ENCODE measurements at regions not wholly inside any gene's neighbourhood (a gene's known extent, or its start where the extent isn't known, plus 50 kb on each side); places are given as distances from the start of the nearest gene placed in this dataset.

- H3K4me1 ChIP-seq, result peaks cover 0 to 11% (median 0%) of the 10 kb centered on the region in 6 donors
- H3K27ac ChIP-seq, result no peak overlapping the region
- intact Hi-C loops (cut with DNase I; ENCODE audit: low total_unique reads), result no loop called here
- no peaks in the 10 kb centered on the region for H3K27me3 ChIP-seq (replicated peaks in 1 of 7)
- TF ChIP-seq POLR2AphosphoS5 (IDR thresholded peaks at IDR 0.05), result no peak
- TF ChIP-seq POLR2A (IDR thresholded peaks at IDR 0.05), result no peak
- TF ChIP-seq, protein P1, sequence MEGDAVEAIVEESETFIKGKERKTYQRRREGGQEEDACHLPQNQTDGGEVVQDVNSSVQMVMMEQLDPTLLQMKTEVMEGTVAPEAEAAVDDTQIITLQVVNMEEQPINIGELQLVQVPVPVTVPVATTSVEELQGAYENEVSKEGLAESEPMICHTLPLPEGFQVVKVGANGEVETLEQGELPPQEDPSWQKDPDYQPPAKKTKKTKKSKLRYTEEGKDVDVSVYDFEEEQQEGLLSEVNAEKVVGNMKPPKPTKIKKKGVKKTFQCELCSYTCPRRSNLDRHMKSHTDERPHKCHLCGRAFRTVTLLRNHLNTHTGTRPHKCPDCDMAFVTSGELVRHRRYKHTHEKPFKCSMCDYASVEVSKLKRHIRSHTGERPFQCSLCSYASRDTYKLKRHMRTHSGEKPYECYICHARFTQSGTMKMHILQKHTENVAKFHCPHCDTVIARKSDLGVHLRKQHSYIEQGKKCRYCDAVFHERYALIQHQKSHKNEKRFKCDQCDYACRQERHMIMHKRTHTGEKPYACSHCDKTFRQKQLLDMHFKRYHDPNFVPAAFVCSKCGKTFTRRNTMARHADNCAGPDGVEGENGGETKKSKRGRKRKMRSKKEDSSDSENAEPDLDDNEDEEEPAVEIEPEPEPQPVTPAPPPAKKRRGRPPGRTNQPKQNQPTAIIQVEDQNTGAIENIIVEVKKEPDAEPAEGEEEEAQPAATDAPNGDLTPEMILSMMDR (IDR thresholded peaks at IDR 0.05 in 8 of 11, conservative IDR thresholded peaks at IDR 0.05 in 3 of 11), result no peak
- H3K9me3 ChIP-seq, result no peaks in the 10 kb centered on the region
- H3K36me3 ChIP-seq, result no peaks in the 10 kb centered on the region
- no peak for DNase-seq
- WGBS, 5 donors, result 85 to 95% (median 87%) methylated on average over 5 of the region's 5 CpGs
- H3K4me3 ChIP-seq, result no peak overlapping the region
Observed at GRCh38 chr20:18985551-18985950, 172.0 kb downstream of the SCP2D1 start.

- DNase-seq, result no peak
- intact Hi-C loops (cut with DNase I; ENCODE audit: low total_unique reads), result no loop called here
- no peaks in the 10 kb centered on the region for H3K27me3 ChIP-seq (replicated peaks in 1 of 7)
- H3K4me3 ChIP-seq, result no peak overlapping the region
- H3K36me3 ChIP-seq, result no peaks in the 10 kb centered on the region
- H3K27ac ChIP-seq, result peak overlapping the region in 2 of 8 donors; percentile 24 to 55
- H3K9me3 ChIP-seq, result no peaks in the 10 kb centered on the region
- TF ChIP-seq POLR2AphosphoS5 (IDR thresholded peaks at IDR 0.05) (no peak), POLR2A (IDR thresholded peaks at IDR 0.05) (no peak)
- TF ChIP-seq, protein P1 (IDR thresholded peaks at IDR 0.05 in 8 of 11, conservative IDR thresholded peaks at IDR 0.05 in 3 of 11), result no peak
- WGBS, 5 donors, result 69 to 88% (median 76%) methylated on average over 7 of the region's 7 CpGs
- H3K4me1 ChIP-seq, result peaks cover 0 to 11% (median 0%) of the 10 kb centered on the region in 6 donors
Observed at GRCh38 chr20:18986146-18986830, 172.7 kb downstream of the SCP2D1 start.

DNA sequence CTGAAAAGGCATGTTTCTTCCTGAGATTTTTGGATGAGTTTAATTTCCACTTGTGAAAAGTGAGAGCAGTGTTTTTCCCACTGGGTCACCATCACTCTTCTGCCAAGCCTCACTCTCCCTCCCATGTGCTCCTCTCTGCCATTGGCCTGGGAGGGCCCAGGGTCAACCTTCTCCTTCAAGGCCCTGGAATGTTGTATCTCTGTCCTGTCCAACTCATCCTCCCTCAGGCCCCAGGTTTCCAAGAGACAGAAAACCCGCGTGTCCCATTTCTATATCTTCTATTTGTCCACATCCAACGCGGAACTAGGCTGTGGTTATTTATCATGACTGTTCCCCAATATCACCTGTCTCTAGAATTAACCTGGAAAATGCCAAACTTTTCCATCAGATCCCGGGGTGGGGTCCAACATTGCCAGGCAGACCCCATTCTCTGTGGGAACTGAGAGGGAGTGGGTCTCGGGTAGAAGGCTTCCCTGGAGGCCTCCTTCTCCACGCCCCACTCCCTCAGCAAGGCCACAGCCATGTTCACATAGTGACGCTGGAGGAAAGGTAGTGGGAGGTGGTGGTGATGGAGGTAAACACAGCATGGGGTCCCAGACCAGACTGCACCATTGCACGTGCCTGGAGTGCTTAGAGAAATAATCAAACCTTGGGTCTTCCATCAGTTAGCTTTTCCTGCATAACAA lies 173.5 kb downstream of the SCP2D1 start:
- H3K4me3 ChIP-seq, result no peak overlapping the region
- intact Hi-C loops (cut with DNase I; ENCODE audit: low total_unique reads), result no loop called here
- peak overlapping the region in 2 of 8 donors; percentile 24 to 55 for H3K27ac ChIP-seq
- DNase-seq, result no peak
- no peaks in the 10 kb centered on the region for H3K9me3 ChIP-seq
- H3K36me3 ChIP-seq, result no peaks in the 10 kb centered on the region
- TF ChIP-seq, protein P1 (IDR thresholded peaks at IDR 0.05 in 8 of 11, conservative IDR thresholded peaks at IDR 0.05 in 3 of 11), result no peak
- TF ChIP-seq POLR2A (IDR thresholded peaks at IDR 0.05) (no peak), POLR2AphosphoS5 (IDR thresholded peaks at IDR 0.05) (no peak)
- WGBS, 5 donors, result 82 to 93% (median 91%) methylated on average over 9 of the region's 9 CpGs
- H3K27me3 ChIP-seq (replicated peaks in 1 of 7), result no peaks in the 10 kb centered on the region
- peaks cover 0 to 11% (median 0%) of the 10 kb centered on the region in 6 donors for H3K4me1 ChIP-seq

DNA sequence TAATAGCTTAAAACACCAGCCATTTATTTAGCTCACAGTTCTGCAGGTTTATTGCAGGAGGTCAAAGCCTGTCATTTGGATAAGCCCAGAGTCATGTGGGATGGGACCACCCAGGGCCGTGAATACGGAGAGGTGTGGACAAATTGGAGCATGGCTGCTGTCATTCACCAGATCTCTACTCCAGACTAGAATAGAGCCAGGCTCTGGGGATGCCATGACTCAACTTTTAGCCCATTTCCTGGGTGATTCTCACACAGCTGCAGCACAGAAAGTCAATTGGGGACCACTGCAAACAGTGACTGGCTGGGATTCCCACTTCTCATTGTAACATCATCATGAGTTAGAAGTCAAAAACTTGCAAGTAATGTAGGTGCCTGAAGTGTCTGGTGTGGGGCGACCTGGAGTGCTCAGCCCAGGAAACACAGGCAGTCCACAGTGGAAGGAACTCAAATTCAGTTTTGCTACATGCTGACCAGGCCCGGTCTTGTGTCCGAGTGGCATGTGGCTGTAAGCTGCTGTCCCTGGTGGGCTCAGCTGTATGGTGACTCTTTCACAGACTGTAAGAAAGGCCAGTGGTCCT lies 174.3 kb downstream of the SCP2D1 start:
- Histone ChIP-seq H3K27ac (no peak overlapping the region), H3K27me3 (replicated peaks in 1 of 7) (no peaks in the 10 kb centered on the region), H3K4me3 (no peak overlapping the region), H3K4me1 (peaks cover 0 to 11% (median 0%) of the 10 kb centered on the region in 6 donors), H3K9me3 (no peaks in the 10 kb centered on the region), H3K36me3 (no peaks in the 10 kb centered on the region)
- 82 to 96% (median 92%) methylated on average over 3 to 5 of the region's 5 CpGs for WGBS, 5 donors
- TF ChIP-seq POLR2AphosphoS5 (IDR thresholded peaks at IDR 0.05) (no peak), POLR2A (IDR thresholded peaks at IDR 0.05) (no peak)
- TF ChIP-seq, protein P1 (IDR thresholded peaks at IDR 0.05 in 8 of 11, conservative IDR thresholded peaks at IDR 0.05 in 3 of 11), result no peak
- intact Hi-C loops (cut with DNase I; ENCODE audit: low total_unique reads), result no loop called here
- no peak for DNase-seq
